HEK293T (cell line): ENCODE measurements at regions not wholly inside any gene's neighbourhood (a gene's known extent, or its start where the extent isn't known, plus 50 kb on each side); places are given as distances from the start of the nearest gene placed in this dataset.

Source experiments
- CTCF ChIA-PET: fragments of 350-600 bp; formaldehyde crosslinking; extraction: SDS; loops from one replicate; lab custom pipeline; 2021; ENCODE audit warnings: antibody characterized with exemption, inconsistent platforms; lab: Yijun Ruan, JAX
- POLR2A ChIA-PET: fragments of 350-600 bp; formaldehyde crosslinking; extraction: SDS; loops from one replicate; lab custom pipeline; 2020; ENCODE audit warnings: antibody characterized with exemption, inconsistent platforms; lab: Yijun Ruan, JAX
- DNase-seq: peaks from one replicate; pipeline ENCODE4 v3.0.0; 2012; ENCODE audit warnings: mixed read lengths; ENCODE audit errors: extremely low spot score
- ARNT ChIP-seq: fragments of 450-650 bp; IDR thresholded peaks from 2 replicates; pipeline ENCODE4 v1.6.1; 2017; ENCODE audit warnings: mild to moderate bottlenecking
- BHLHE40 ChIP-seq: fragments of 450-650 bp; IDR thresholded peaks from 2 replicates; pipeline ENCODE4 v1.6.1; 2016; ENCODE audit warnings: mild to moderate bottlenecking, moderate library complexity, borderline replicate concordance
- CTBP1 ChIP-seq: fragments of 450-650 bp; IDR thresholded peaks from 2 replicates; pipeline ENCODE4 v1.6.1; 2016; ENCODE audit warnings: borderline replicate concordance
- ELF4 ChIP-seq: fragments of 450-650 bp; IDR thresholded peaks from 2 replicates; pipeline ENCODE4 v1.6.1; 2017; ENCODE audit warnings: antibody characterized with exemption
- FOXA1 ChIP-seq: fragments of 450-650 bp; IDR thresholded peaks from 2 replicates; pipeline ENCODE4 v1.6.1; 2016; ENCODE audit warnings: mild to moderate bottlenecking
- FOXK2 ChIP-seq: fragments of 450-650 bp; IDR thresholded peaks from 2 replicates; pipeline ENCODE4 v1.6.1; 2016; ENCODE audit warnings: mild to moderate bottlenecking
- FOXM1 ChIP-seq: fragments of 450-650 bp; IDR thresholded peaks from 2 replicates; pipeline ENCODE4 v1.6.1; 2017; ENCODE audit warnings: mild to moderate bottlenecking, borderline replicate concordance
- HDGF ChIP-seq: fragments of 450-650 bp; IDR thresholded peaks from 2 replicates; pipeline ENCODE4 v1.6.1; 2017; ENCODE audit warnings: antibody characterized with exemption, borderline replicate concordance
- L3MBTL2 ChIP-seq: fragments of 450-650 bp; conservative IDR thresholded peaks from 2 replicates; pipeline ENCODE4 v1.6.1; 2016; ENCODE audit warnings: mild to moderate bottlenecking
- LEF1 ChIP-seq: fragments of 450-650 bp; IDR thresholded peaks from 2 replicates; pipeline ENCODE4 v1.6.1; 2017; ENCODE audit warnings: mild to moderate bottlenecking, borderline replicate concordance
- NFRKB ChIP-seq: fragments of 450-650 bp; IDR thresholded peaks from 2 replicates; pipeline ENCODE4 v1.6.1; 2016; ENCODE audit warnings: mild to moderate bottlenecking, moderate library complexity
- PKNOX1 ChIP-seq: fragments of 450-650 bp; IDR thresholded peaks from 2 replicates; pipeline ENCODE4 v1.6.1; 2016
- SP1 ChIP-seq: fragments of 450-650 bp; IDR thresholded peaks from 2 replicates; pipeline ENCODE4 v1.6.1; 2017
- SUZ12 ChIP-seq: fragments of 450-650 bp; IDR thresholded peaks from 2 replicates; pipeline ENCODE4 v1.6.1; 2016; ENCODE audit warnings: mild to moderate bottlenecking
- TARDBP ChIP-seq: fragments of 450-650 bp; IDR thresholded peaks from 2 replicates; pipeline ENCODE4 v1.6.1; 2016
- ZNF384 ChIP-seq: fragments of 450-650 bp; IDR thresholded peaks from 2 replicates; pipeline ENCODE4 v1.6.1; 2016

GRCh38 chr13:95444006-95444730 is 108.4 kb upstream of the CLDN10 start:
- no peak for DNase-seq
- ChIA-PET CTCF (interaction anchor here (0.7 kb wide), 1 partner anchor 40 kb away, joined by 3 read pairs; no protein-coding TSS in a partner anchor), POLR2A (no interaction called here)
- TF ChIP-seq CTBP1 = no peak
- no peak for TF ChIP-seq FOXK2
- no peak for TF ChIP-seq ZNF384
- no peak for TF ChIP-seq PKNOX1
- no peak for TF ChIP-seq LEF1

DNA sequence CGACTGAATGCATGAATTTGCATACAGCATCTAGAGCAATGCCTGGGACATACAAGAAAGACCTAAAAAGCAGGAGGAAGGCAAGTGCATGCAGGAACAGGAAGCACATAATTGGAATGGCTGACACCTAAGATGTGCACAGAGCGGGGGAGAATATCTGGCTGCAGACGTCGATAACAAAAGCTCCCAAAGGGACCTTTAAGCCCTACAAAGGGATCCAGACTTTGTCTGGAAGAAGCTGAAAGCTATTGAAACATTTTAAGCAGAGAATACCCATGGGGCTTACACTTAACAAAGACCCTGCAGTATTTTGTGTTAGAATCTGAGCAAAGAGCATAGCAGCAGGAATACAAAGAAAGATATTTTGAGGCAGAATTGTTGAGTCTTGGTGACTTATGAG is 107.4 kb upstream of the CLDN10 start:
- CTCF ChIA-PET = no interaction called here
- TF ChIP-seq BHLHE40 (no peak), SUZ12 (no peak), LEF1 (no peak), FOXM1 (no peak), FOXK2 (no peak), ELF4 (no peak), CTBP1 (no peak), PKNOX1 (no peak), L3MBTL2 (no peak), NFRKB (no peak), ZNF384 (no peak), ARNT (no peak), SP1 (no peak), HDGF (no peak), FOXA1 (no peak)
- no peak for DNase-seq
- POLR2A ChIA-PET = no interaction called here

GRCh38 chr13:95447814-95448213 is 104.7 kb upstream of the CLDN10 start:
- TF ChIP-seq FOXA1 (no peak), L3MBTL2 (no peak), ZNF384 (no peak), LEF1 (no peak), TARDBP (no peak)
- DNase-seq = no peak
- POLR2A ChIA-PET = no interaction called here
- CTCF ChIA-PET = no interaction called here

DNA sequence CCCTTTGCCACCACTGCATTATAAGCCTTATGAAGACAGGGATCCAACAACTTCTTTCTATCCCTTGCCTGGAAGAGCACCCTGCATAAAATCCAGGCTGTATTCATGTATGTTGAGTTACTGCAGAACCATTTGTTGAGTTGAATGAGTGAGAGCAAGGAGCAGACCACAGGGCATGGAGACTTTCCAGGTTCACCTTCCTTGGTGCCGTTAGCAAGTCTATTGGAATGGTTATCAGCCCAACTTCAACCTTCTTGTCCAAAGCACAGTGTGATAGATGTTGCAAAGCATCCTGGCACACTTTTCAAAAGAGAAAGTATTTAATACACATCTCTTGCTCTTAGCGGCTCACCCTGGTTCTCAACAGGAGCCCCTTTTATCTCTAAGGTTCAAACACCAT is 100.9 kb upstream of the CLDN10 start:
- CTCF ChIA-PET = interaction anchor here (1.1 kb wide), 1 partner anchor 9 kb away, joined by 3 read pairs; no protein-coding TSS in a partner anchor
- no peak for TF ChIP-seq NFRKB
- no peak for TF ChIP-seq L3MBTL2
- no peak for TF ChIP-seq HDGF
- TF ChIP-seq CTBP1 = no peak
- DNase-seq = no peak
- POLR2A ChIA-PET = no interaction called here

GRCh38 chr13:95452375-95452774 is 100.1 kb upstream of the CLDN10 start:
- POLR2A ChIA-PET = no interaction called here
- no peak for TF ChIP-seq LEF1
- TF ChIP-seq L3MBTL2 = no peak
- no peak for TF ChIP-seq SUZ12
- no peak for TF ChIP-seq ELF4
- no peak for TF ChIP-seq PKNOX1
- no peak for TF ChIP-seq TARDBP
- TF ChIP-seq NFRKB = no peak
- CTCF ChIA-PET = interaction anchor here (1.1 kb wide), 1 partner anchor 10 kb away, joined by 3 read pairs; no protein-coding TSS in a partner anchor
- no peak for DNase-seq

- ChIA-PET CTCF (no interaction called here), POLR2A (no interaction called here)
- no peak for TF ChIP-seq HDGF
- TF ChIP-seq ARNT = no peak
- TF ChIP-seq BHLHE40 = no peak
- TF ChIP-seq FOXM1 = no peak
- TF ChIP-seq CTBP1 = no peak
- no peak for TF ChIP-seq TARDBP
- TF ChIP-seq NFRKB = no peak
- no peak for TF ChIP-seq SUZ12
- no peak for TF ChIP-seq SP1
- DNase-seq = no peak
These were observed 96.7 kb upstream of the CLDN10 start for GRCh38 chr13:95455782-95456181.

GRCh38 chr13:95456815-95457214 is 95.7 kb upstream of the CLDN10 start:
- CTCF ChIA-PET = no interaction called here
- TF ChIP-seq L3MBTL2 (no peak), FOXK2 (no peak), NFRKB (no peak), CTBP1 (no peak), FOXA1 (no peak), PKNOX1 (no peak), TARDBP (no peak)
- POLR2A ChIA-PET = no interaction called here
- no peak for DNase-seq
